CD4-positive, alpha-beta T cell treated with Interleukin-4 for 4 hours (primary cell): ENCODE measurements at regions not wholly inside any gene's neighbourhood (a gene's known extent, or its start where the extent isn't known, plus 50 kb on each side); places are given as distances from the start of the nearest gene placed in this dataset.

ENCODE experiments used
- DNase-seq: peaks from one replicate; pipeline ENCODE4 v3.0.0-alpha.2; 2020

DNA sequence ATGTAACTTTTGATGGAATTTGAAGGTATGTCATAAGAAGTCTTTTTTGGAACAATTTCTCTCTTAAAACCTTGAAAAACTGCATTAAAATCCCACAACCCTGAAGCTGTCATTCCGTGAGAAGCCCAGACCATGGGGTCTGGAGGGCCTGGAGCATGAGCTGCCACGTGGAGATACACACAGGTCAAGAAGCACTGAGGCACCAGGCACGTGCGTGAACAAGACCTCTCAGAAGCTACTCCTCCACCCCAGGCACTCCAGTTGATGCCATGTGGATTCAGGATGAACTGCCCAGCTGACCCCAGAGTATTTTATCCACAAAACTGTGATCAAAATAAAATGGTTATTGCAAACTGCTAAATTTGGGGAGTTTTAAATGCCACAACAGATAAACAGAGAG is 227.5 kb upstream of the BRINP1 start:
- DNase-seq, result no peak

DNA sequence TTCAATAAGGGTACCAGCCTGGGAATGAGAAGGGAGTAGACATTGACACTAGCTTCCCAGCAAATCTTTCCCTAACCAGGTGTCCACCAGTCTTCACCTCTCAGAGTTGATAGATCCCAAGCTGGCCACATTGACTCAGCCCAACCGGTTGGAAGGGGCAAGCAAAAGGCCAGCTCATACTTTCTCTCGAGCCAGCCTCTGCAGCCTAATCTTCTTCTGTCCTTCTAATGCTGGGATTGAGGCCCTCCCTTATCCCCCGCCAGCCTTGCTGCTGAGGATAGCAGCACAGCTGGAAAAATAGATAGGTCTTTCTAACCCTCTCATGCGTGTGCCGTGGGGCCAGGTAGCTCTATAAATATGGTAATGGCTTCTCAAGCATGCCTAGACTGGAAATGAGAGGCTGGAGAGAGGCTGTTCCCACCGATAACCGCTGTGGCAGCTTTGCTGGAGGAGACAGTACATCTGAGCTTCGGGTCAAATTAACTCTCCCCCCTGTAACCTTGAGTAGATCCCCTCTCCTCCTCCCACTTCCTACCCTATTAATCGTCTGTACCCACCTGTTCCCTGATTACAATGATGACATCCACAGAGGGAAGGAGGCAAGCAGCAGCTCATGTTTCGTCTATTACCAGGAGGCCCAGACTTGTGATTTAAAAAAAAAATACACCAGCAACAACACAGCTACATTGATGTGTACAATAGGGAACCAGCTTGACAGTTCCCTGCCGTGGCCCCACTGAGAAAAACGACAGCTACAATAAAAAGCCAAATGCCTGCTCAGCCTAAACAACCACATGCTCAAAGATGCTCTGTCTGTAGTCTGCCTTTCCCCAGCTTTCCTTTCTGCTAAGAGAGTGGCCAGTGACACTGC is 219.9 kb upstream of the BRINP1 start:
- no peak for DNase-seq

DNA sequence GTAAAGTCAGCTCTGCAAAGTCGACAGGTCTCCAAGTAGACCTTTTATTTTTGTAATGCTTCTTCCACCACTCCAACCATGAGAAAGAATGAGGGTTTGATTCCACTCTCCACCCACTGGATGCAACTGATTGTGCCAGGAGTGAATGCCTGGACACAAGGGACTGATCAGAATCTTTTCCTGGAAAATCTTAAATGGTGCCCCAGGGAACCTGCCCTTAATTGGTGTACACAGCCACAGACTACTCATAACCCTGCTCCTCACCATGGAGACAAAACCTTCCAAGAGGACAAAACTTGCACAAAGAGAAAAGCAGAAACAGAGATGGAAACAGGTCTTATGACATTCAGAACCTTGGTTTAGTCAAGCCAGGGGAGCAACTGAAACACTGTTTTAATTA is 208.6 kb upstream of the BRINP1 start:
- DNase-seq, result no peak

DNA sequence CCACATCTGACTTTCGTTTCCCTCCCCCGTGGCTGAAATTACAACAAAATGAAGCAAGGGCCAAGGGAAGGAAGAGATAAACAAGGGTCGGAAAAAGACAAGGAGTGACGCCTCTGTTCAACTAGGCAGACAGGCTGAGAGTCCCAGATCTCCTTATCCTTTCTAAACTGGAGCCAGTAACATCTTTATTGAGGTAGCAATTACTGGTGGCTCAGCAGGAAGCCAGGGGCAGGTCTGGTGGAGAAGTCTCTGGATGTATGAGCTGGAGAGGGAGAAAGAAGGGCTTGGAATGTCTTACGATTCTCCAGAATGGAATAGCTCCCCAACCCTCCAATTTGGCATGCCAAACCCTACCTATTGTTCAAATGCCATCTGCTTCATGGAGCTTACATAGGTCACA is 190.8 kb upstream of the BRINP1 start:
- DNase-seq, result no peak

DNA sequence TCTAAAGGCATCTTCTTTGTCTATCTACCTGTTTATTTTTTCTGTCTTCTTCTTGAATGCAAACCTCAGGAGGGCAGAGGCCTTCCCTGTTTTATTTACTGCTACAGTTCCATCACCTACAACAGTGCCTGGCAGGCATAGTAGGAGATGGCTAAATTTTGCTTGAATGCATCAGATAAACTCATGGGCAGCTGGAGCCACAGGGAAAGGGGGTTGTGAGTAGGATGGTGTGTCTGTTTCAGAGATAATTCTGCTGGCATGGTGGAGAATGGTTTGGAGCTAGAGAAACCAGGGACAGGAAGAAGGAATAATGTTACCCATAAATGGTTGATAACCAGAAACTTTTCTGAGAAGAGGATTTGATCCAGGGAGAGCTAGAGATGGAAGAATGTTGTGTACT is 189.8 kb upstream of the BRINP1 start:
- DNase-seq, result no peak

DNA sequence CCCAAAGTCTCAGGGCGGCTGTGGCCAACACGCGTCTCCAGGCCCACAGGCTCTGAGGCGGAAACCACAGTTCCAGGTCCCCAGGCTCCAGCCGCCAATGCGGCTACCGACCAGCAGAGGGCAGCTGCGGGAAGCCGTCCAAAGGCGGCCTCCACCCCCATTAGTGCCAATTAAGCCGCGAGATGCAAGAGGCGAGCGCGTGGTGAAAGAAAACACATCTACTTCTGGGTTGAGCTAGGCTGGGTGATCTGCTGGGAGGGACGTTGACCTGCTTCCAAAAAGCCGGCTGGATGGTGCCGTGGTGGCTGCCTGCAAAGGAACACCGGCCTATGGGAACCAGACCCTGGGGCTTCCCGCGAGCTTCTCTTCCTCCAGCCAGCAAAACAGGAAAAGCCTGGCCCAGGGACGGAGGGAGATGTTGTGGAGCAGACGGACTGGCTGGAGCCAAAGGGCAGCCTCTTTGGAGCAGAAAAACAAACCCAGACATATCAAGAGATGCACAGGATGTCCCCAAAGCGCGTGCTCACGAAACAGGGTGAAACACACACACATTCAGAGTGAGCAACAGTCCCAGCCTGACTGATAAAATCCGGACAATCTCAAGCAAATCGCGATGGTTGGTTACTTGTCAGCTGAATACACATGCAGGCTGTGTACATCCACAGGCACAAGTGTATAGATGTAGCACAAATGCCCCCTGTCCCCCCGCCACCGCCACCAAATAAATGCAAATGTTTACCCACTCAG is 187.1 kb upstream of the BRINP1 start:
- peak; percentile 5 for DNase-seq

DNA sequence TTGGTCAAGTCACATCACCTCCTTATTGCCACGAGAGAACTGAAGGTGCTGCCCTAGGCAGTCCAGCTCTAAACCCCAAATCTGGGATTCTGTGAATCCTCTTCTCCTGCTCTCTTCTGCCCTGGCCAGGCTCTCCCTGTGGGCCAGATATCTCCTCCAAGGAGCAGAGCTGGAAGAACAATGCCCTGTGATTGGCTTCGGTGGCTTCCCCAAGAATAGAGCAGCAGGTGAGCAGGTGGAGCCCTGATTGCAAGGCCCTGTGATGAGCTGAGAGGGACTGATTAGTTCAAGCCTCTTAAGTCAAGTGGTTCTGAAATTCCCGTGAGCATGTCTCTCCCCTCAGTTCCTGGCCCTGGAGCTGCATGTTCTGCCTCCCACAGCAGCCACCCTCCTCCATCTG is 175.3 kb upstream of the BRINP1 start:
- no peak for DNase-seq

DNA sequence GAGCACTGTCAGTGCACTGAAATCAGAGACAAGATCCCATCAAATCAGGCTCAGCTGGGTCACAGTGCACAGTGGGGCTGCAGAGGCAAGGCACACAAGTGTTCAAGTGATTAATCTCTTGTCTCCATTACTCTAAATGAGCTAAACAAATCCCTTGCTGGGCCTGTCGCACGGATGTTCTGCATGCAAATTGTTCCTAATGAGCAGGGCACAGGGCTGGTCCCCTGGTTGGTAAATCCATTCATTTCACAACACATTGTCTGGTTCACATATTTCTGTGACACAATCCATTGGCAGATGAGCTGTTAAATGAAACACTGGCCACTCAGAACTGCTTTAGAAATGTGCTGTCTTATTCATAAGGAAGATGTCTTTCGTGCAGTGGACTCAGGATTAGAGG is 167.9 kb upstream of the BRINP1 start:
- no peak for DNase-seq

DNA sequence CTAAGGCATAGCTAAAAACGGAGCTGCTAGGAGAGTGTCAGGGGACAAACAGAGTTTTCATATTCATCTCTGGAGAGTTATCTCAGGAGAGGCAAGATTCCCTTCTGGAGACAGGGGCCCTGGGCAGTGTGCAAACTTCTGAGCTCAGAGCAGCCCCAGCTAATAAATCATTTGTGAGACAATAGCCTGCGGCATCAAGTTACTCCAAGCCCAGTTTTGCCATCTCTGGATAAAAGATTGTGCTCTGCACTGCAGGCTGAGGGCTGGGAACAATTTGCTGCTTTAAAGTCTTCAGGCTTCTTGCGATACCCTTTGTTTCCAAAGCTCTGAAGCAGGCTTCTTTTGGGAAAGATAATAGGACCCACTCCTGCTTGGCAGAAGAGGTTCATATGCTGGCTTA is 164.3 kb upstream of the BRINP1 start:
- no peak for DNase-seq

DNA sequence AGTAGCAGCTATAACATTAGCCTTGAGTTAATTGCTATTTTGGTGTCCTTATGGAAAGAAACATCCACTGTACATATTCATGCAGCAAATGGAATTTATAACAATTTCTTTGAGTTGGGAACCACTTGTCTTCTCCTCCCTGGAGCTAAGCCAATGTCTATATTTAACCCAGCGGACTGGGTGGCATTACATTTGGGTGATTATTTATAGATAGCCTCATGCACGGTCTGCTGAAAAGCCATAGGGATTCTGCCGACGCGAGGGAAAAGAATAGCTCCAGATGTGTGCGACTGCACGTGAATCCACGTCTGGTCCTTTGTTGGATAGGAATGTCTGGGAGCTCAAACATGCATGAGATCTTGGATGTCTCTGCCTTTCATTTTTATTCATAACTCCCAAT is 157.5 kb upstream of the BRINP1 start:
- DNase-seq, result no peak

DNA sequence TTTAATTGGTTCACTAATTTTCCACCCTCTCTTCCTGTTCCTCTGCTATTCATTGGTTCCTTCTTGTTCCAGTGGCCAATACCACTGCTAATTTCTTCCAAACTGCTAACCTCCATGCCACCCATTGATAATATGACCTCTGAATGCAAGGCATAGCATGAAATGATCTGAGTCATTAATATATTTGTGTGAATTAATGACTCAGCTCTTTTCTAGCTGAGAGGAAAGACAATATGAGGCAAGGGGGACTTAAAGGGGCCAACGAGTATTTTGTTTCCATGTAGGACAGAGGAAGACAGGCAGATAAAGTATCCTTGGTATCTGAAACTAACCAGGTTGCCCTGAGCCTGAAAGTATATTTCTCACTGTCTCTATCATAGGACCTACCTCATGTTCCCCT is 154.3 kb upstream of the BRINP1 start:
- DNase-seq, result no peak

DNA sequence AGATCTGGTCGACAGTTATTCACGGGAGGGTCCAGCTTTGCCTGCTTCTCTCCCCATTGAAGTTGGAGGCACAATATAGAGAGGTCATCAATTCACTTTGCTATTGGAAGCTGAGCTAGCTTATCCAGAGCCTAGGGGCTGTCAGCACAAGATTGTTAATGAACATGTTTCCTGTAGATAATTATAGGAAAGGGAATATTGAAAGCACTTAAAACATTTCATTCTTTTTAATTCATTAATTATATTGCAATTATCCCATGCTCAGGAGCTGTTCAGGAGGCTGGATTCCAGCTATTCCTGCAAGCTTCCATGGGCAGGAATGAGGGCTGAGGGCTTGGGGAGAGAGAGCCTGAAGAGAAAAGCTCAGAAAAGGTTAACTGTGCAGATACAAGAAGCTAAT is 153.1 kb upstream of the BRINP1 start:
- DNase-seq, result no peak

DNA sequence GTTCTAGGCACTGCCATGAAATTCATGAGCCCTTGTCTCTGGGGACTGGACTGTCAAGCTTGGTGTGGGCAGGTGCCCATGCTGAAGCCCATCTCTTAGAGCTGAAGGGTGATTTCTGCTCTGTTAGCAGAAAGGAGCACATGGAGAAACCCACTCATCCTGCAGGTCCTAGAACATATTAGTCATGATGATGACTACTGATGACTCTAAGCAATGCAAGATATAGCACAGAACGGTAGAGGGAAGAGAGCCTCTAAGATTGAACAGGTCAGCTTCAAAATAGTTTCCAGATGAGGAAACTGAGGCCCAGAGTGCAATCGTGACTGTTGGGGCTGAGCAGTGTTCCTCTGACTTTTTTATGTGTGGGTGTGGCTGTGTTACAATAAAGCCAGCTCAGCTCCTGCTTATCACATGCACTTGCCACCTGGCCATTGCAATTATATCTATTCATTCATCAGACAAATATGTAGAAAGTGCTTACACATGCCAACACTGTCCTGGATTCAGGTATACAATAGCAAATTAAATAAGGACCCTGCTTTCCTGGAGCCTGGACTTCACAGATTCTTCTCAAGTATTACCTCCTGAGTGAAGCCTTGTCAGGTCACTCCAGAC is 140.2 kb upstream of the BRINP1 start:
- no peak for DNase-seq

DNA sequence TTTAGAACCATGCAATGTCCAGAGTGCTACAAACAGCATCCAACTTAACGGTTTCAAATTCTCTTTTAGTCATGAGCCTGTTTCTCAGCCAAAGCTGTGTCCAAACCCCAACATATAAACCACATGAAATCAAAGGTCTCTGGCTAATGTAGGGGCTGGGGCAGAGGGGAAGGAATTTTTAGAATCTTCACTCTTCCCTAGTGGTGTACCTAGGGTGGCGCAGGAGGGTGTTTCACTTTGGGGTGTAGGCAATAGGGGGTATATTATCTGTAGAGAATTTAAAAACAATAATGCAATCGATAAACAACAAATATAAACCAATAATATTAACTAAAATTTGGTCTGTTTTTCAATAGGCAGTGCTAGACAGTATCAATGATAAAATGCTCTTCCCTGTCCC is 132.1 kb upstream of the BRINP1 start:
- DNase-seq, result no peak

DNA sequence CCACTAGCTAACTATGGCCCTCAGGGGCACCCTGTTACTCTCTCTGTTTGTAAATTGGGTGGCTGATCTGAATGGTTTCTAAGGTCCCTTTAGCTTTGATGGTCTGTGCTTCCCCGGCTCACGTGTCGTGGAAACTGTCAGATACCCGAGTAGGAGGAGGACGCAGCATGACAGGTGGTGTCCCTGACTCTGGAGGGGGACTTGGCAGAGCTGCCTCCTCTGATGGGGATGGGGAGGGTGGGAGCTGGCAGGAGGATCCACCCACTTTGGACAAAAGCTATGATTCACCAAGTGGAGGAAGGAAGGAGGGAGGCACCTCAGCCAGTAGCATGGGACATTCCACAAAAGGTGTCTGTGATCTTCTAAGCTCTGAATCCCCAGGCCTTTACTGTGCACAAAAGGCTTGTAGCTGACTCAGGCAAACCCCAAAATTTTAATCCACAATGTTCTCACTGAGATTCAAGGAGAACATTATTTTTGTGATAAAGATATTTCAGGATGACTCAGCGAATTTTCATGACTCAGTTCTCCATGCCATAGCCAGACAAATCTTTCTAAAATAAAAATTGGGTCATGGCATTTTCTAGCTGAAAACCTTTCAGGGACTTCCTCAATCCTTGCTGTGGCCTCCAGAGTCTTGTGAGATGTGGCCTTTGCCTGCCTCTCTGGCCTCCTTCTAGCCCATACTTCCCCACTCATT is 131.0 kb upstream of the BRINP1 start:
- DNase-seq, result no peak

DNA sequence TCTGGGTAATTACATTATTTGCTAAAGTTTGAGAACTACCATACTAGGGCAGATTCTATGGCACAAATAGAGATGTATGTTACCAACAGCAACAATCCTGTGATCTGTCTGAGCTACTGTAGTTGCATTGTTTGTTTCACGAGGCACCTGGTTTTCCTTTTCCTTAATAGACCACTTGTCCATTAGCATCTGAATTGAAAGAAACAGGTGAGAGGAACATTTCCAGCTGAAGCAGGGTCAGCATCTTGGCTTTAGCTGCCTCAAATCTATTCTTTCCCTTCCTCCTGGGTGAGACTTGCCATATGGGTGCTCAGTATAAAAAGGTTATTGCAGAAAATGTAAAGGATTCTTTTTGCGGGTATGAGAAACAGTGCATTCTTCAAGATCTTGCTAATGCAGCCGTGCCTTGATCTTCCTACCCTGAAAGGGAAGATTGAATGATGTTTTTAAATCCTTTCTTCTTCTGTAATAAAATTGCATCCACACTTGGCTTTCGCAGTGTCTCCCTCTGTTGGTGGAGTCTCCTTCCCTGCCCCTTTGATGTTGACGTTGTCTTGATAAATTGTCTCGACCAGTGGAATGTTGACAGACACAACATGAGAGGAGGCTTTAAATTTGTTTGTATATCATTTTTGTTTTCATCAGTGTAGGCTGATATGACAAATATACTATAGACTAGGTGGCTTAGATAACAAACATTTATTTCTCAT is 118.0 kb upstream of the BRINP1 start:
- no peak for DNase-seq

DNA sequence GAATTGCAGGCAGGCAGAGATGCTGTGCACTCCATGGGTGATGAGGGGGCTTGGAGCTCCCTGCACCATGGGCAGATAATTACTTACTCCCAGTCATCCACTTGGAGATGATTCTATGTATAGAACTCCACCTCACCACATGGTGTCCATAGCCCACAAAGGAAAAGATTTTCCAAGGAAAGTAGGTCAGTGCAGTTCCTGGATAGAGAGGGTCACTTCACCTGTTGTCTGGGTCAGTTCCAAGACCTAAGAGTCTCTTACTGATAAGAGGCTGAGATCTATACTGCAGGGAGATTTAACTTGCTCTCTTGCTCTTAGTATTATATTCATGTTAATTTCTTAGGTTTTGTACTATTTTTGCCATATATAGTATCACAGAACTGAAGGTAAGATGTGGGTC is 113.9 kb upstream of the BRINP1 start:
- DNase-seq, result no peak

DNA sequence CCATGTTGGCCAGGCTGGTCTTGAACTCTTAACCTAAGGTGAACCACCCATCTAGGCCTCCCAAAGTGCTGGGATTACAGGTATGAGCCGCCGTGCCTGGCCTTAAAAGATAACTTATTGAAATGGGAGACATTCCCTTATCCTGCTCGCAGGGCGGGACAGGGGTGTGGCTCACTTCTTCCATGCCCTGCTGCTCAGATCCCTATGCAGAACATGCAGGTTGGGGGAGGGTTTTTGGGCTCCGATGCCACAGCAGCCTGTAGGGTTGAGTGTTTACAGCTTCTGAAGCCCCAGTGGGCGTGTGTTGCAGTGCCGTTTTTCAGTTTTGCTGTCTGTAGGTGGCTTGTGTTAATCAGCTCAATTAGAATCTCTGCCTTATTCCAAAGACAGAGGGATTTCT is 108.0 kb upstream of the BRINP1 start:
- DNase-seq, result no peak

DNA sequence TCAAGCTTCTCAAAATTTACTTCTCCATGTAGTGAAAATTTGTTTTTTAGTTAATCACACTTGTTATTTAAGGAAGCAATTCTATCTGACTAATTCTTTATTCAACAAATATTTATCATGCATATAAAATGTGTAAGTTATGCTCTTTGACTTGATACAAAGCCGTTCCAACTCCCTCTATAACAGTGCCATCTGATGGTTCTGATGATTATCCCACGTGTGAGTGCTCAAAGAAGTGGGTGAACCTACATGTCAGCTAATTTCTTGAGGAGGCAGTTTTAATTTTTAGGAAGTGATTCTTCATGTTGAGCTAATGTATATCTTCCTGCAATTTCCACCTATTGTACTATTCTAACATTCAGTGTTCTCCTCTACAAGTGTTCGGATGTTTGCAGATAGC is 88.8 kb upstream of the BRINP1 start:
- no peak for DNase-seq

DNA sequence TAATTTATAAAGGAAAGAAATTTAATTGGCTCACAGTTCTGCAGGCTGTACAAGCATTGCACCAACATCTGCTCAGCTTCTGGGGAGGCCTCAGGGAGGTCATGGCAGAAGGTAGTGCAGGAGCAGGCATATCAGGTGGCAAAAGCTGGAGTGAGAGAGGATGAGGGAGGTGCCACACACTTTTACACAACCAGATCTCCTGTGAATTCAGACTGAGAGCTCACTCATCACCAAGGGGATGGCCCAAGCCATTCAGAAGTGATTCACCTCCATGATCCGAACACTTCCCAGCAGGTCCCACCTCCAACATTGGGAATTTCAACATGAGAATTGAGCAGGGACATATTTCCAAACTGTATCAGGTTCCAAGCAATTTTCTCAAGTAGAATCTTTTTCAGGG is 84.7 kb upstream of the BRINP1 start:
- DNase-seq, result no peak

DNA sequence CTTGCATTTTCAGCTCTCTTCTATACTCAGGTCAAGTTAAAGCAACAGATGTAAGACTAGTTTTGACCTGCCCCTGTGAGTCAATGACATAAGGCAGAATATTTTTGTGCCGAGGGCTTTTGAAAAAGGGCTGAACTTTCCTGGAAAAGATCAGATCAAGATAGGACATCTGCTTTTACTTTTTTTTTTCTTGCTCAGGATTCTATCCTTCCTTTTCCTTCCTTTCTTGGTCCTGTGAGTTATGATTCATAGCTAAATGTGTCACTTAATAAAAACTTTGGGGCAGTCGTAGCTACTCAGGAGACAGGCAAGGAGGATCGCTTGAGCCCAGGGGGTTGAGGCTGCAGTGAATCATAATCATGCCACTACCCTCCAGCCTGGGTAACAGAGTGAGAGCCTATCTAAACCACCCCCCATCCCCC is 84.3 kb upstream of the BRINP1 start:
- no peak for DNase-seq

DNA sequence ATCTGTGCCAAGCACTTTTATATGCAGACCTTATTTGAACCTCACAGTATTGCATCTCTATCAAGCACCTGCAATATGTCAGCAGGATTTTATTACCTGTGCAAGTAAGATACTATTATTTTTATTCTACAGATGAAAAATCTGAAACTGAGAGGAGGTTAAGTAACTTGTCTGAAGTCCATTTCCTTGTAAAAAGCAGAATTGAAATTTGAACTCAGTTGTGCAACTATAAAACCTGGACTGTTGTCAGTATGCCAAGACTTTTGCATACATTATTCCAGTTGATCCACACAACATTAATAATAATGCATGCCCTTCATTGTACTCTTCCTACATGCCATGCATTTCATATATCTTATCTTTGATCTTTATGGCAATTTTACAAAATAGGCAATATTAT is 82.2 kb upstream of the BRINP1 start:
- DNase-seq, result no peak

DNA sequence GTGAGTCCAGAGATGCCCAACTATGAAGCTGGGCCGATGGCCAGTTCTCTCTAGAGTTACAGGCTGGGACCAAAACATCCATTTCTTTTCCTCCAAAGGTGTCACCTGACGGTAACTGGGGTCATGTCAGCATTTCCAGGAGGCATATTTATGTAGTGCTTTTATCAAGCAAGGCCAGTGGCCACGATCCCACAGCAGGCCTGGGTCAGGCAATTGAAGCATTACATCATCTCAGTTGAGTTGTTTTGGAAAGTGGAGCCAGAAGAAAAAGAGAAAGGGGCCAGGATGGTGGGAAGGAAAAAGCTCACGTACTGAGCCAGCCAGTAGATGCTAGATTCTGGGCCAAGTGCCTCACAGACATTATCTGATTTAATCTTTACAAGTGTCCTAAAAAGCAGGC is 73.9 kb upstream of the BRINP1 start:
- no peak for DNase-seq
